DOHH2 (cell line): ENCODE measurements at regions not wholly inside any gene's neighbourhood (a gene's known extent, or its start where the extent isn't known, plus 50 kb on each side); places are given as distances from the start of the nearest gene placed in this dataset.

Source experiments
- H3F3A ChIP-seq: fragments of 200-600 bp; sonication (generic), shearing (Covaris generic); 2 replicates; pipeline ENCODE4 v1.6.0; 2016; ENCODE audit warnings: antibody characterized with exemption, mild to moderate bottlenecking; ENCODE audit not compliant: control insufficient read depth, insufficient read depth
- H3K27ac ChIP-seq: fragments of 200-600 bp; sonication (generic); 2 replicates; pipeline ENCODE4 v1.5.1; 2014; ENCODE audit warnings: low read depth, mild to moderate bottlenecking, low read length, moderate library complexity
- H3K27me3 ChIP-seq: fragments of 200-600 bp; sonication (generic); 2 replicates; pipeline ENCODE4 v1.6.1; 2014; ENCODE audit warnings: mild to moderate bottlenecking, low read length, mixed read lengths; ENCODE audit not compliant: control insufficient read depth
- H3K36me3 ChIP-seq: fragments of 200-600 bp; sonication (generic); 2 replicates; pipeline ENCODE4 v1.6.1; 2014; ENCODE audit warnings: mild to moderate bottlenecking, low read length, moderate library complexity, mixed read lengths; ENCODE audit not compliant: control insufficient read depth
- H3K4me1 ChIP-seq: fragments of 200-600 bp; sonication (generic); 2 replicates; pipeline ENCODE4 v1.6.1; 2014; ENCODE audit warnings: mild to moderate bottlenecking, low read length, mixed read lengths; ENCODE audit not compliant: control insufficient read depth
- H3K4me2 ChIP-seq: fragments of 200-600 bp; sonication (generic); 2 replicates; pipeline ENCODE4 v1.6.0; 2014; ENCODE audit warnings: mild to moderate bottlenecking, low read length, moderate library complexity
- H3K4me3 ChIP-seq: fragments of 200-600 bp; sonication (generic); 2 replicates; pipeline ENCODE4 v1.5.1; 2014; ENCODE audit warnings: mild to moderate bottlenecking, low read length, mixed read lengths
- H3K79me2 ChIP-seq: fragments of 200-600 bp; sonication (generic); 2 replicates; pipeline ENCODE4 v1.6.1; 2014; ENCODE audit warnings: mild to moderate bottlenecking, low read length, mixed read lengths; ENCODE audit not compliant: control insufficient read depth
- H3K9me2 ChIP-seq: fragments of 200-600 bp; sonication (generic); replicated peaks from 2 replicates; pipeline ENCODE4 v1.6.1; 2014; ENCODE audit warnings: mild to moderate bottlenecking, low read length, mixed read lengths; ENCODE audit not compliant: control insufficient read depth
- H3K9me3 ChIP-seq: fragments of 200-600 bp; sonication (generic); 2 replicates; pipeline ENCODE4 v1.6.1; 2014; ENCODE audit warnings: antibody characterized with exemption, low read length, mixed read lengths; ENCODE audit not compliant: control insufficient read depth, insufficient read depth
- H4K20me1 ChIP-seq: fragments of 200-600 bp; sonication (generic); 2 replicates; pipeline ENCODE4 v1.6.0; 2014; ENCODE audit warnings: low read depth, mild to moderate bottlenecking, antibody characterized with exemption, low read length, moderate library complexity; ENCODE audit not compliant: control insufficient read depth, insufficient read depth
- CTCF ChIP-seq: fragments of 200-600 bp; sonication (generic); IDR thresholded peaks from one replicate; pipeline ENCODE4 v1.5.1; 2014; ENCODE audit warnings: antibody characterized with exemption, mild to moderate bottlenecking, low read depth, low read length; ENCODE audit not compliant: poor library complexity, severe bottlenecking
- EZH2phosphoT487 ChIP-seq: fragments of 200-600 bp; sonication (generic); IDR thresholded peaks from 2 replicates; pipeline ENCODE4 v1.6.1; 2017; ENCODE audit warnings: borderline replicate concordance, mild to moderate bottlenecking, antibody characterized with exemption, low read length, moderate library complexity, mixed read lengths

DNA sequence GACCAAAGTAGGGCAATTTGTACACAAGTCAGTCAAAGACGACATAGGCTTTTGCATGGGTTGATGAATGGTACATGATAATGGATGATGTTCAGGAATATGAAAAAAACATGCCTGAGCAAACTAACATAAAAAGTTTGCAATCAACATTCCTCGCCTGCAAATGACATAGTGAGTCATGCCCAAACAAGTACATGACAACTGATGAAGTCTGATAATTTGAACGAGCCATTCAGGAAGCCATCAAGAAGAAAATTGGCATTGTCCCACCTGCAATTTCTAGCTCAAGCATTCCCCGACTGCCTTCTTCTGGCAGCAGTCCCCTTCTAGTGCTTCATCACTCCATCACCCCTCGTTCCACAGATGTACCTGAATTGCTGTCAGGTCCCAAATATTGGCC is 118.4 kb upstream of the NR5A2 start:
- Histone ChIP-seq H3K4me1 (no peaks in the 10 kb centered on the region), H3K4me2 (no peak overlapping the region), H3K79me2 (no peaks in the 10 kb centered on the region), H3K9me2 (no peaks in the 10 kb centered on the region), H3K36me3 (no peaks in the 10 kb centered on the region), H3K27me3 (0 out of 2 replicates have a peak, but pooled peaks cover 3% of the 10 kb centered on the region), H3K9me3 (no peaks in the 10 kb centered on the region), H4K20me1 (no peaks in the 10 kb centered on the region), H3K27ac (no peak overlapping the region), H3F3A (no peaks in the 10 kb centered on the region), H3K4me3 (no peak overlapping the region)
- TF ChIP-seq EZH2phosphoT487 (no peak), CTCF (no peak)

GRCh38 chr1:199913318-199913717 is 114.2 kb upstream of the NR5A2 start:
- Histone ChIP-seq H3K27ac (no peak overlapping the region), H3K79me2 (no peaks in the 10 kb centered on the region), H3K9me2 (no peaks in the 10 kb centered on the region), H3K27me3 (no peaks in the 10 kb centered on the region), H4K20me1 (no peaks in the 10 kb centered on the region), H3F3A (no peaks in the 10 kb centered on the region), H3K4me3 (no peak overlapping the region), H3K4me2 (no peak overlapping the region), H3K36me3 (no peaks in the 10 kb centered on the region), H3K9me3 (no peaks in the 10 kb centered on the region), H3K4me1 (no peaks in the 10 kb centered on the region)
- TF ChIP-seq EZH2phosphoT487 (no peak), CTCF (no peak)

DNA sequence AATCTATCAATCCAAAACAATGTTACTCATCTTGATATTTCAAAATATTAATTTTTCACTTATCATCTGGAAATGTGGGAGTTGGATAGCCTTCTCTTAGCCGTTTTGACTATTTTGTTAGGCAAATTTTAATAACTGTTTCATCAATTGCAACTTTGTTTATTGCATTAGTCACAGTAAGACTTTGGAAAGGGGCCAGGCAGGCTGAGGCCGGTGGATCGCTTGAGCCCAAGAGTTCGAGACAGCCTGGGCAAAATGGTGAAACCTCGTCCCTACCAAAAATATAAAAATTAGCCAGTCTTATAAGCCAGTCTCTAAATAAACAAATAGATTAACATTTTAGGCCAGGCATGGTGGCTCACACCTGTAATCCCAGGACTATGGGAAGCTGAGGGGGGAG is 113.0 kb upstream of the NR5A2 start:
- no peaks in the 10 kb centered on the region for H3K9me2 ChIP-seq
- H3K27me3 ChIP-seq, result no peaks in the 10 kb centered on the region
- H3K4me3 ChIP-seq, result no peak overlapping the region
- no peaks in the 10 kb centered on the region for H4K20me1 ChIP-seq
- H3K4me1 ChIP-seq, result no peaks in the 10 kb centered on the region
- no peaks in the 10 kb centered on the region for H3K9me3 ChIP-seq
- H3K4me2 ChIP-seq, result no peak overlapping the region
- TF ChIP-seq CTCF, result no peak
- no peak for TF ChIP-seq EZH2phosphoT487
- no peaks in the 10 kb centered on the region for H3F3A ChIP-seq
- no peaks in the 10 kb centered on the region for H3K36me3 ChIP-seq
- no peaks in the 10 kb centered on the region for H3K79me2 ChIP-seq
- H3K27ac ChIP-seq, result no peak overlapping the region
